ENCODE measurements at regions not wholly inside any gene's neighbourhood (a gene's known extent, or its start where the extent isn't known, plus 50 kb on each side); places are given as distances from the start of the nearest gene placed in this dataset.

GRCh38 chr2:220246386-220246785, 619.0 kb downstream of the SLC4A3 start:
- ChIA-PET POLR2A (no interaction called here), CTCF (no interaction called here)
- Mint-ChIP-seq H3K27me3 (no peaks in the 10 kb centered on the region), H3K36me3 (ENCODE audit: low read depth) (no peaks in the 10 kb centered on the region), H3K9me3 (peaks cover 2% of the 10 kb centered on the region), H3K4me3 (no peak overlapping the region), H3K4me1 (no peaks in the 10 kb centered on the region), H3K27ac (no peak overlapping the region)
- intact Hi-C loops (cut with micrococcal nuclease), result no loop called here
- ATAC-seq (ENCODE audit: low read depth) (no peak), DNase-seq (no peak)
- TF ChIP-seq, protein P1, sequence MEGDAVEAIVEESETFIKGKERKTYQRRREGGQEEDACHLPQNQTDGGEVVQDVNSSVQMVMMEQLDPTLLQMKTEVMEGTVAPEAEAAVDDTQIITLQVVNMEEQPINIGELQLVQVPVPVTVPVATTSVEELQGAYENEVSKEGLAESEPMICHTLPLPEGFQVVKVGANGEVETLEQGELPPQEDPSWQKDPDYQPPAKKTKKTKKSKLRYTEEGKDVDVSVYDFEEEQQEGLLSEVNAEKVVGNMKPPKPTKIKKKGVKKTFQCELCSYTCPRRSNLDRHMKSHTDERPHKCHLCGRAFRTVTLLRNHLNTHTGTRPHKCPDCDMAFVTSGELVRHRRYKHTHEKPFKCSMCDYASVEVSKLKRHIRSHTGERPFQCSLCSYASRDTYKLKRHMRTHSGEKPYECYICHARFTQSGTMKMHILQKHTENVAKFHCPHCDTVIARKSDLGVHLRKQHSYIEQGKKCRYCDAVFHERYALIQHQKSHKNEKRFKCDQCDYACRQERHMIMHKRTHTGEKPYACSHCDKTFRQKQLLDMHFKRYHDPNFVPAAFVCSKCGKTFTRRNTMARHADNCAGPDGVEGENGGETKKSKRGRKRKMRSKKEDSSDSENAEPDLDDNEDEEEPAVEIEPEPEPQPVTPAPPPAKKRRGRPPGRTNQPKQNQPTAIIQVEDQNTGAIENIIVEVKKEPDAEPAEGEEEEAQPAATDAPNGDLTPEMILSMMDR (IDR thresholded peaks at IDR 0.05), result no peak

DNA sequence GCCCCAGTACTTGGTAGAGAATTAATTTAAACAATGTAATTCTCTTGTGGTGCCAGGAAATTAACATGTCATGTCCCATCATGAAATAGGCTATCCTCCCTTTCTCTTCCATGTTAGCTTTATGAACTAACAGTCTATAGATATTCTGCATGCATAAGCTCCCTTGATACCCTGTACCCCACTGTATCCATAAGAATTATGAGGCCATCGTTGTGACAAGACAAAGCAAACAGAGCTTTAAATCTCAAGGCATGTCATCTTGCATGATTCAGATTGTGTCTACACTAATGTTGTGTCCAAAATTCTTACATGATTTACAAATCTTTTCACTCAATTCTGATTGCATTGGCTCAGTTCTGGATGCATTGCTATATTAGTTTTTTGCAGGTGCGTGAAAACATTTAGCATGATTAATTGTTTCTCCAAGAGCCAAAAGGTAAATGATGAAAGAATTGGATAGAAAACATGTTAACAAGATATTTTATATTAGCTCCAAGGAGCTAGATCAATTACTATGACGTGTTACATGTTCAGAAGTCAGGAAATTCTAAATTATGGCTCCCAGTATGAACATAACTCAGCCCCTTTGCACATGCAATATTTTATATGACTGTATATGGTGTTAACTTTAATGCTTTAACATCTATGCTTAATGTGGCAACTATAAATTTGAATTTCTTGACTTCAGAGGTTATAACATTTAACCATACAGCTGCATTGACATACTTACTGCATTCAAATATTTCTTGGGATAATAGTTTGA, 620.3 kb downstream of the SLC4A3 start:
- no peak overlapping the region for H3K4me3 Mint-ChIP-seq
- H3K27ac Mint-ChIP-seq, result no peak overlapping the region
- no peaks in the 10 kb centered on the region for H3K27me3 Mint-ChIP-seq
- POLR2A ChIA-PET, result no interaction called here
- no peaks in the 10 kb centered on the region for H3K4me1 Mint-ChIP-seq
- H3K36me3 Mint-ChIP-seq (ENCODE audit: low read depth), result no peaks in the 10 kb centered on the region
- intact Hi-C loops (cut with micrococcal nuclease), result no loop called here
- DNase-seq (no peak), ATAC-seq (ENCODE audit: low read depth) (no peak)
- TF ChIP-seq, protein P1 (IDR thresholded peaks at IDR 0.05), result no peak
- H3K9me3 Mint-ChIP-seq, result peaks cover 2% of the 10 kb centered on the region
- CTCF ChIA-PET, result no interaction called here

DNA sequence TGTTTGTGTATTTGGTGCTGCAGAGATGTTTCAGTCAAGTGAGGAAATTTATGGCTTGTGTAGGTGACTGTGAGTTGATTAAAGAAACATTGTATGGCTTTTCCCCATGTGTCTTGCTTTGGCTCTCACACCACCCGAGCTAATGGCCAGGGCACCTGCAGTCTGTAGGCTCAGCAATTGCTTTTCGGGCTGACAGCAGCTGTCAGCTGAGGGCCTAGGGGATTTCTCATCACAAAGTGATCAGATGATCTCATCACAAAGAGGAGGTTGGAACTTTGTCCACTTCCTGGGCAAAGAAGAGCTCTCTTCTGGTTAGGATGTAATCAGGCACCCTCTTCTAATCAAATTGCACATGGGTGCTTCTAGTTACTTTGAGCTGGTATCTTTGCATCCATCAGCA, 632.2 kb downstream of the SLC4A3 start:
- ATAC-seq (ENCODE audit: low read depth), result no peak

GRCh38 chr2:220263300-220263699, 635.9 kb downstream of the SLC4A3 start:
- Mint-ChIP-seq H3K27ac (no peak overlapping the region), H3K4me1 (no peaks in the 10 kb centered on the region), H3K9me3 (no peaks in the 10 kb centered on the region), H3K27me3 (no peaks in the 10 kb centered on the region), H3K36me3 (ENCODE audit: low read depth) (no peaks in the 10 kb centered on the region), H3K4me3 (no peak overlapping the region)
- POLR2A ChIA-PET, result no interaction called here
- DNase-seq (no peak), ATAC-seq (ENCODE audit: low read depth) (no peak)
- intact Hi-C loops (cut with micrococcal nuclease), result no loop called here
- CTCF ChIA-PET, result no interaction called here
- TF ChIP-seq, protein P1 (IDR thresholded peaks at IDR 0.05), result no peak

More for the DNA sequence above, 632.2 kb downstream of the SLC4A3 start:
- intact Hi-C loops (cut with micrococcal nuclease), result no loop called here
- H3K27ac Mint-ChIP-seq, result no peak overlapping the region
- ChIA-PET POLR2A (no interaction called here), CTCF (no interaction called here)
- DNase-seq, result no peak
- TF ChIP-seq, protein P1 (IDR thresholded peaks at IDR 0.05), result no peak
- no peaks in the 10 kb centered on the region for H3K27me3 Mint-ChIP-seq
- peaks cover under 1% of the 10 kb centered on the region for H3K9me3 Mint-ChIP-seq
- no peaks in the 10 kb centered on the region for H3K36me3 Mint-ChIP-seq (ENCODE audit: low read depth)
- no peaks in the 10 kb centered on the region for H3K4me1 Mint-ChIP-seq
- H3K4me3 Mint-ChIP-seq, result no peak overlapping the region

GRCh38 chr2:220269367-220269766, 641.9 kb downstream of the SLC4A3 start:
- Mint-ChIP-seq H3K27ac (no peak overlapping the region), H3K36me3 (ENCODE audit: low read depth) (no peaks in the 10 kb centered on the region), H3K4me3 (no peak overlapping the region), H3K27me3 (no peaks in the 10 kb centered on the region), H3K9me3 (no peaks in the 10 kb centered on the region), H3K4me1 (no peaks in the 10 kb centered on the region)
- DNase-seq (no peak), ATAC-seq (ENCODE audit: low read depth) (no peak)
- ChIA-PET POLR2A (no interaction called here), CTCF (no interaction called here)
- TF ChIP-seq, protein P1 (IDR thresholded peaks at IDR 0.05), result no peak
- intact Hi-C loops (cut with micrococcal nuclease), result no loop called here
